Heart left ventricle (tissue), 13 donors: ENCODE measurements at regions not wholly inside any gene's neighbourhood (a gene's known extent, or its start where the extent isn't known, plus 50 kb on each side); places are given as distances from the start of the nearest gene placed in this dataset.

Experiments
- CTCF ChIP-seq, 12 donors: fragments of 200-600 bp; sonication (generic) in 4 of 12; IDR thresholded peaks; one replicate each; pipeline versions ENCODE4 v1.5.0 to v1.8.0; 2018 to 2022; ENCODE audit warnings: antibody characterized with exemption in 12 of 12, mild to moderate bottlenecking in 5 of 12
- POLR2A ChIP-seq, 2 donors: fragments of 450-650 bp; IDR thresholded peaks; one replicate each; pipeline ENCODE4 v1.6.1; 2017; ENCODE audit warnings: antibody characterized with exemption in 2 of 2, mild to moderate bottlenecking in 2 of 2, moderate library complexity in 2 of 2
- donor health status: ischemic (EF 13 %, LVEDD 7.1; RV severe dilation, severe dysfunction).
- donor health status: DM: no; HTN: yes; CAD: no.
- donor health status: DM: no; HTN: no; CAD: no.
- donor health status: ischemic (EF 25% LVEDD 6.9; RV normal size, moderate dysfunction).
- donor health status: ischemic (EF 25% LVEDD 5.7; RV mildly dilated, moderate dysfunction).
- donor health status: ischemic (EF 35%, LVEDD 5.7; RV mildly dilated, moderate dysfunction).
- donor health status: nonischemic (EF 11% LVEDD 7.7; RV severe dilation, severe dysfunction).
- donor health status: DM: yes; HTN: yes; CAD: no.
- donor health status: PGD.
- donor health status: ischemic (EF 29% LVEDD 5.4; RV normal size, mild dysfunction).
- donor health status: nonischemic (EF 23%, LVEDD 6.1; RV moderate dilation, normal function).

- no peak for TF ChIP-seq CTCF (IDR thresholded peaks at IDR 0.05)
- TF ChIP-seq POLR2A (IDR thresholded peaks at IDR 0.05): no peak
Measured at GRCh38 chr3:74390121-74390877, 224.2 kb downstream of the CNTN3 start.
